ENCODE measurements at regions not wholly inside any gene's neighbourhood (a gene's known extent, or its start where the extent isn't known, plus 50 kb on each side); places are given as distances from the start of the nearest gene placed in this dataset.

DNA sequence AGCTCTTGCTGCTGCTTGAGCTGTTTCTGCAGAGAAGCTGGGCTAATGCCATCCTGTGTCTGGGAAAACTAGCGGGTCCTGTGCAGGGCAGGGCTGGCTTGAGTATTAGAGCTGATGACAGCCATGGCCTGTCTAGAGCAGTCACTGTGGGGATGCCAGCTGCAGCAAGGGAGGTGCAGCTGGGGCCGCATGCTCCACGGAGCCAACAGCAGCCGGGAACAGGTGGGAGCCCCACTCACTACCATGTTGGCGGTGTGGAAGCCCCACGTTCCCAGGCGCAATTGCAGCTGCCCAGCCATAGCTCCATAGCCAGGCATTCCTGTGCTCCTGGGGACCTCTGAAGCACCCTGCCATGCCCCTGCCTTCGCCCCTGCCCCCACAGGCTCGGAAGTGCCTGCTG lies 212.9 kb downstream of the TFAP2C start:
- Histone ChIP-seq H3K9ac (ENCODE audit: low read length) (no peak overlapping the region), H3F3A (ENCODE audit: insufficient read depth, low read length) (no peaks in the 10 kb centered on the region), H3K4me2 (ENCODE audit: low read length) (no peak overlapping the region), H3K27ac (ENCODE audit: low read depth, low read length, poor library complexity, severe bottlenecking) (no peak overlapping the region), H3K4me3 (ENCODE audit: low read depth, low read length, poor library complexity, severe bottlenecking) (no peak overlapping the region), H3K4me1 (ENCODE audit: insufficient read depth, low read length, severe bottlenecking) (no peaks in the 10 kb centered on the region), H3K9me3 (ENCODE audit: low read length) (no peaks in the 10 kb centered on the region), H3K27me3 (ENCODE audit: insufficient read depth, low read length) (no peaks in the 10 kb centered on the region; the same call in 1 of the 2 replicates), H3K36me3 (ENCODE audit: insufficient read depth, low read length) (no peaks in the 10 kb centered on the region), H3K79me2 (ENCODE audit: insufficient read depth, low read length) (no peaks in the 10 kb centered on the region), H3K9me2 (ENCODE audit: low read depth, low read length) (no peaks in the 10 kb centered on the region), H2AFZ (ENCODE audit: low read length) (no peak overlapping the region), H4K20me1 (ENCODE audit: insufficient read depth, low read length) (no peaks in the 10 kb centered on the region)
- no peak for TF ChIP-seq EZH2 (IDR thresholded peaks at IDR 0.05; ENCODE audit: borderline replicate concordance, low read length)
- TF ChIP-seq, protein P1, sequence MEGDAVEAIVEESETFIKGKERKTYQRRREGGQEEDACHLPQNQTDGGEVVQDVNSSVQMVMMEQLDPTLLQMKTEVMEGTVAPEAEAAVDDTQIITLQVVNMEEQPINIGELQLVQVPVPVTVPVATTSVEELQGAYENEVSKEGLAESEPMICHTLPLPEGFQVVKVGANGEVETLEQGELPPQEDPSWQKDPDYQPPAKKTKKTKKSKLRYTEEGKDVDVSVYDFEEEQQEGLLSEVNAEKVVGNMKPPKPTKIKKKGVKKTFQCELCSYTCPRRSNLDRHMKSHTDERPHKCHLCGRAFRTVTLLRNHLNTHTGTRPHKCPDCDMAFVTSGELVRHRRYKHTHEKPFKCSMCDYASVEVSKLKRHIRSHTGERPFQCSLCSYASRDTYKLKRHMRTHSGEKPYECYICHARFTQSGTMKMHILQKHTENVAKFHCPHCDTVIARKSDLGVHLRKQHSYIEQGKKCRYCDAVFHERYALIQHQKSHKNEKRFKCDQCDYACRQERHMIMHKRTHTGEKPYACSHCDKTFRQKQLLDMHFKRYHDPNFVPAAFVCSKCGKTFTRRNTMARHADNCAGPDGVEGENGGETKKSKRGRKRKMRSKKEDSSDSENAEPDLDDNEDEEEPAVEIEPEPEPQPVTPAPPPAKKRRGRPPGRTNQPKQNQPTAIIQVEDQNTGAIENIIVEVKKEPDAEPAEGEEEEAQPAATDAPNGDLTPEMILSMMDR (IDR thresholded peaks at IDR 0.05; ENCODE audit: low read length) = no peak

DNA sequence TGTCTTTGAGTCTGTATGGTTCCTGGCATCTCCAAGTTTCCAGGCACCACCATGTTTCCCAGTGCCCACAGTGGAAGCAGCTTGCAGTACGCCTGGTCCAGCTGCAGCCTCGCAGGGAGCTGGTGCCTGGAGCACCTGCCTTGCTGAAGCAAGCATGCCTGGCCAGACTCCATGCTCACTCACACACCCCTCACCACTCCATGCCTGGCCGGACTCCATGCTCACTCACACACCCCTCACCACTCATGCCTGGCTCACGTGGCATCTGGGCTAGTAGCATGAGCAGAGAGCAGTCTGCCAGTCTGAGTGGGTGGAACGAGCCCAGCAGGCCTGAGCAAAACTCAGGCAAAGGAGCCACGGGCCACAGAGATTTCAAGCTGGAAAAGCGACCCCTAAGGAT lies 214.3 kb downstream of the TFAP2C start:
- no peaks in the 10 kb centered on the region for H3K79me2 ChIP-seq (ENCODE audit: insufficient read depth, low read length)
- no peaks in the 10 kb centered on the region for H3K36me3 ChIP-seq (ENCODE audit: insufficient read depth, low read length)
- no peaks in the 10 kb centered on the region for H3K9me2 ChIP-seq (ENCODE audit: low read depth, low read length)
- TF ChIP-seq, protein P1 (IDR thresholded peaks at IDR 0.05; ENCODE audit: low read length) = no peak
- TF ChIP-seq EZH2 (IDR thresholded peaks at IDR 0.05; ENCODE audit: borderline replicate concordance, low read length) = no peak
- H3K4me1 ChIP-seq (ENCODE audit: insufficient read depth, low read length, severe bottlenecking) = no peaks in the 10 kb centered on the region
- H3K9ac ChIP-seq (ENCODE audit: low read length) = no peak overlapping the region
- no peaks in the 10 kb centered on the region; the same call in 1 of the 2 replicates for H3K27me3 ChIP-seq (ENCODE audit: insufficient read depth, low read length)
- no peak overlapping the region for H3K27ac ChIP-seq (ENCODE audit: low read depth, low read length, poor library complexity, severe bottlenecking)
- no peak overlapping the region for H3K4me3 ChIP-seq (ENCODE audit: low read depth, low read length, poor library complexity, severe bottlenecking)
- H3K9me3 ChIP-seq (ENCODE audit: low read length) = no peaks in the 10 kb centered on the region
- no peak overlapping the region for H2AFZ ChIP-seq (ENCODE audit: low read length)
- no peak overlapping the region for H3K4me2 ChIP-seq (ENCODE audit: low read length)
- H3F3A ChIP-seq (ENCODE audit: insufficient read depth, low read length) = no peaks in the 10 kb centered on the region
- H4K20me1 ChIP-seq (ENCODE audit: insufficient read depth, low read length) = no peaks in the 10 kb centered on the region

DNA sequence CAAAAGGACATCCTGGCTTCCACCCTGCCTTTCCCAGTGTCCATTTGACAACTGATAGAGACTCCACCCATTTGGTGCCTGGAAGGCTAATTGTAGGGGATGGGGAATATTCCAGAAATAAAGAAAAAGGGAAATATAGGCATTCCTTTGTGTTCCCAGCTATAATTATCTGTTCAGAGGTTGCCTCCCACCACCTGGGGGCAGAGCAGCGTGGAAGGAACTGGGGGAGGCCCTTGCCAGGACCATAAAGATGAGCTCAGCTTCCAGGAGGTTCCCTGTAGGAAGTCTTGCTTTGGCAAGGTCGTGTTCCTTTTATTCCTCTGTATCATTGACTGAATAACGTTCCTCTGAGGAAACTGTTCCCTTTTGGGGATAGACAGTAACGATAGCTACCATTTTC lies 214.7 kb downstream of the TFAP2C start:
- H4K20me1 ChIP-seq (ENCODE audit: insufficient read depth, low read length) = no peaks in the 10 kb centered on the region
- no peaks in the 10 kb centered on the region; the same call in 1 of the 2 replicates for H3K27me3 ChIP-seq (ENCODE audit: insufficient read depth, low read length)
- no peak overlapping the region for H3K4me3 ChIP-seq (ENCODE audit: low read depth, low read length, poor library complexity, severe bottlenecking)
- no peak overlapping the region for H3K9ac ChIP-seq (ENCODE audit: low read length)
- no peaks in the 10 kb centered on the region for H3K79me2 ChIP-seq (ENCODE audit: insufficient read depth, low read length)
- no peaks in the 10 kb centered on the region for H3K9me3 ChIP-seq (ENCODE audit: low read length)
- H3K4me1 ChIP-seq (ENCODE audit: insufficient read depth, low read length, severe bottlenecking) = no peaks in the 10 kb centered on the region
- H2AFZ ChIP-seq (ENCODE audit: low read length) = no peak overlapping the region
- H3K36me3 ChIP-seq (ENCODE audit: insufficient read depth, low read length) = no peaks in the 10 kb centered on the region
- no peak for TF ChIP-seq EZH2 (IDR thresholded peaks at IDR 0.05; ENCODE audit: borderline replicate concordance, low read length)
- TF ChIP-seq, protein P1 (IDR thresholded peaks at IDR 0.05; ENCODE audit: low read length) = no peak
- H3K9me2 ChIP-seq (ENCODE audit: low read depth, low read length) = no peaks in the 10 kb centered on the region
- no peak overlapping the region for H3K27ac ChIP-seq (ENCODE audit: low read depth, low read length, poor library complexity, severe bottlenecking)
- no peak overlapping the region for H3K4me2 ChIP-seq (ENCODE audit: low read length)
- no peaks in the 10 kb centered on the region for H3F3A ChIP-seq (ENCODE audit: insufficient read depth, low read length)
